H54 (cell line): ENCODE measurements at regions not wholly inside any gene's neighbourhood (a gene's known extent, or its start where the extent isn't known, plus 50 kb on each side); places are given as distances from the start of the nearest gene placed in this dataset.

Experiments used
- DNase-seq: peaks from one replicate; pipeline ENCODE4 v3.0.0; 2011; ENCODE audit warnings: low spot score, mixed read lengths; ENCODE audit not compliant: insufficient read length
- FAIRE-seq: peaks from 3 replicates; lab custom pipeline; 2011; peaks lifted over from hg19 to GRCh38; lab: Jason Lieb, UNC
- POLR2A ChIP-seq: IDR thresholded peaks from 2 replicates; pipeline ENCODE4 v1.6.1; 2011; ENCODE audit warnings: low read depth, mild to moderate bottlenecking, low read length

GRCh38 chr22:48756146-48757111, 1071.2 kb downstream of the BRD1 start:
- FAIRE-seq, result no peak
- TF ChIP-seq POLR2A, result no peak
- DNase-seq, result no peak

GRCh38 chr22:48755059-48755949, 1072.4 kb downstream of the BRD1 start:
- TF ChIP-seq POLR2A, result no peak
- no peak for FAIRE-seq

GRCh38 chr22:48754611-48755058, 1073.0 kb downstream of the BRD1 start:
- DNase-seq (no peak), FAIRE-seq (no peak)
- TF ChIP-seq POLR2A, result no peak

More at GRCh38 chr22:48755059-48755949, 1072.4 kb downstream of the BRD1 start:
- DNase-seq, result no peak

GRCh38 chr22:48753752-48754517, 1073.7 kb downstream of the BRD1 start:
- FAIRE-seq (no peak), DNase-seq (no peak)
- TF ChIP-seq POLR2A, result no peak

GRCh38 chr22:48753381-48753730, 1074.3 kb downstream of the BRD1 start:
- DNase-seq, result no peak
- TF ChIP-seq POLR2A, result no peak
- FAIRE-seq, result no peak

- DNase-seq, result no peak
- TF ChIP-seq POLR2A, result no peak
- FAIRE-seq, result no peak
Measured at GRCh38 chr22:48752451-48753380, 1075.0 kb downstream of the BRD1 start.

- FAIRE-seq (no peak), DNase-seq (no peak)
- TF ChIP-seq POLR2A, result no peak
Measured at GRCh38 chr22:48751539-48752437, 1075.9 kb downstream of the BRD1 start.

GRCh38 chr22:48750826-48751440, 1076.7 kb downstream of the BRD1 start:
- TF ChIP-seq POLR2A, result no peak
- DNase-seq (no peak), FAIRE-seq (no peak)

- FAIRE-seq, result no peak
- TF ChIP-seq POLR2A, result no peak
Measured at GRCh38 chr22:48750282-48750681, 1077.4 kb downstream of the BRD1 start.

GRCh38 chr22:48749555-48750227, 1078.0 kb downstream of the BRD1 start:
- no peak for TF ChIP-seq POLR2A
- no peak for FAIRE-seq
- no peak for DNase-seq

More at GRCh38 chr22:48750282-48750681, 1077.4 kb downstream of the BRD1 start:
- no peak for DNase-seq
